NT2/D1 (cell line): ENCODE measurements at regions not wholly inside any gene's neighbourhood (a gene's known extent, or its start where the extent isn't known, plus 50 kb on each side); places are given as distances from the start of the nearest gene placed in this dataset.

Source experiments
- YY1 ChIP-seq: IDR thresholded peaks from 2 replicates; pipeline ENCODE4 v1.6.1; 2011; ENCODE audit not compliant: insufficient read length, insufficient read depth
- ZNF274 ChIP-seq: IDR thresholded peaks from 2 replicates; pipeline ENCODE4 v1.6.1; 2011; ENCODE audit warnings: mild to moderate bottlenecking, low read depth, low read length

GRCh38 chrX:45972636-45973035 lies 572.6 kb downstream of the ZNF674 start:
- TF ChIP-seq YY1 (no peak), ZNF274 (no peak)
